Stimulated activated naive CD8-positive, alpha-beta T cell treated with anti-CD3 and anti-CD28 coated beads, Interleukin-15, Interleukin-2, amounts not matched to agents 100 ng/mL and 50 ng/mL, for 24 hours (primary cell): ENCODE measurements at regions not wholly inside any gene's neighbourhood (a gene's known extent, or its start where the extent isn't known, plus 50 kb on each side); places are given as distances from the start of the nearest gene placed in this dataset.

Experiments used
- H3K27ac Mint-ChIP-seq: one replicate; pipeline ENCODE4 v1.8.0; 2021; ENCODE audit warnings: mild to moderate bottlenecking, mixed read lengths
- H3K27me3 Mint-ChIP-seq: one replicate; pipeline ENCODE4 v1.8.0; 2021; ENCODE audit warnings: mixed read lengths
- H3K36me3 Mint-ChIP-seq: one replicate; pipeline ENCODE4 v1.8.0; 2021; ENCODE audit warnings: low read depth, mixed read lengths
- H3K4me1 Mint-ChIP-seq: one replicate; pipeline ENCODE4 v1.8.0; 2021; ENCODE audit warnings: low read depth, mixed read lengths
- H3K4me3 Mint-ChIP-seq: one replicate; pipeline ENCODE4 v1.8.0; 2021; ENCODE audit warnings: mild to moderate bottlenecking, mixed read lengths
- H3K9me3 Mint-ChIP-seq: one replicate; pipeline ENCODE4 v1.8.0; 2021; ENCODE audit warnings: mixed read lengths

DNA sequence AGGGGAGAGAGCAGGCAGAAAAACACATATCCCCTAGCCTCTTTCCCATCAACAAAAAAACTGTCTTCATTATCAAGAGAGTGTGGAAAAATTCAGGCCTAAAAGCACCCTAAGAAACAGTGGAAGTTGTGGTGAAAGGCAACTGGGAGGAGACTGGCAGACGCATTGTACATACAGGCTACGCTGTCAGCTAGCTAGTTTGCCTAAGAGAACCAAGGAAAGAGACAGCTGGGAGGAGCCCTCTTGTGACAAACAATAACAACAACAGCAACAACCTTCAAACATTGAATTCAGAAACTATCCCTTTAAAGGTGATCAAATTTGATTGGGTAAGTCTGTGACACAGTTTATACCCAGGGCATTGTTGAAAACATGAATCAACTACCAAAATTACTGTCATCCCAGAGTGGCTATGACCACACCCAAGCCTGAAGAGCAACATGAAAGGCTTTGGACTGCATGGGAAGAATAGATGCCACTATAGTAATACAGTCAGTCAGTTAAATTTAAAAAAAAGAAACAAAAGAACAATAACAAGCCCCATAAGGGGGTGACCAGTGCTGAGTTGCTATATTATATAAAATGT is 88.9 kb upstream of the CRIM1 start:
- H3K9me3 Mint-ChIP-seq = peaks cover 18% of the 10 kb centered on the region
- H3K27ac Mint-ChIP-seq = no peak overlapping the region
- no peak overlapping the region for H3K4me3 Mint-ChIP-seq
- H3K36me3 Mint-ChIP-seq = peaks cover 7% of the 10 kb centered on the region
- peaks cover 4% of the 10 kb centered on the region for H3K27me3 Mint-ChIP-seq
- H3K4me1 Mint-ChIP-seq = peaks cover 4% of the 10 kb centered on the region

DNA sequence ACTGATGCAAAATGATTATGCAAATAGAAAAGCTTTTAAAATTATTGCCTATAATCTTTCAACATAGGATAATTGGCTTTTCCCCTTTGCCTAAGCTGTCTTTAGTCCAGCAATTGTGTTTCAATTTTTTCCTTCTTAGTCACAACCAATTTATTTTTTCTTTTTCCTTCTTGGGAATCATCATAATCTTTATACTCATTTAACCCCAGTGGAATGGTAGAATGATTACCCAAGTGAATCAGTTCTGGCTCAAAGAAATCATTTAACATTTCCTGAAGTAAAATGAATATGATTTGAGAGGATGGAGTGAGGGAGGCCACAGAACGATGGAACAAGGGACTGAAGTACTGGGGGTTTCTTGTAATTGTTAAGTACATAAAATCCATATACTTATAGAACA is 93.0 kb upstream of the CRIM1 start:
- Mint-ChIP-seq H3K27me3 (peaks cover 4% of the 10 kb centered on the region), H3K27ac (no peak overlapping the region), H3K36me3 (peaks cover 7% of the 10 kb centered on the region), H3K4me1 (no peaks in the 10 kb centered on the region), H3K4me3 (no peak overlapping the region), H3K9me3 (peaks cover 18% of the 10 kb centered on the region)

DNA sequence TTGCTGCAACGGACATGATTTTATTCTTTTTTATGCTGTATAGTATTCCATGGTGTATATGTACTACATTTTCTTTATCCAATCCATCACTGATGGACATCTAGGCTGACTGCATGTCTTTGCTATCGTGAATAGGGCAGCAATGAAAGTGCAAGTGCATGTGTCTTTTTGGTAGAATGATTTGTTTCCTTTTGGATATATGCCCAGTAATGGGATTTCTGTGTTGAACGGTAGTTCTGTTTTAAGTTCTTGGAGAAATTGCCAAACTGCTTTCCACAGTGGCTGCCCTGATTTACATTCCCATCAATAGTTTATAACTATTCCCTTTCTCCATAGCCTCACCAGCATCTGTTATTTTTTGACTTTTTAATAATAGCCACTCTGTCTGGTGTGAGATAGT is 99.7 kb upstream of the CRIM1 start:
- Mint-ChIP-seq H3K36me3 (no peaks in the 10 kb centered on the region), H3K27ac (no peak overlapping the region), H3K4me3 (no peak overlapping the region), H3K9me3 (no peaks in the 10 kb centered on the region), H3K4me1 (no peaks in the 10 kb centered on the region), H3K27me3 (peaks cover 21% of the 10 kb centered on the region)

DNA sequence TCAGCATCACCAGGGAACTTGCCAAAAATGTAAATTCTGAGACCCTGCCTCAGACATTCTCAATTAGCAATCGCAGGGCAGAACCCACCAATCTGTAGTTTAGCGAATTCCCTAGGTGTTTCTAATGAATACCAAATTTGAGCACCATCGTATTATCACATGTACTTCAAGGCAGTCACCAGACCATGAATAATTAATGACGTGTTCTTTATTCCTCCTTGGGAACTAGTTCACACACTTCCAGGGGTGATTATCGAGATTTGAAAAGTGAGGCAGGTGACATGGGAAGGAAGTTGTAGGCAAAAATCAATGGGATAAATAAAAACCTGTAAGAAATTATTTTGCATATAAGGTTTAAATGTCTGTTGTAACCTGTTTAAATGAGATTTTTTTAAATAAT is 102.5 kb upstream of the CRIM1 start:
- no peak overlapping the region for H3K27ac Mint-ChIP-seq
- peaks cover 20% of the 10 kb centered on the region for H3K27me3 Mint-ChIP-seq
- peaks cover 5% of the 10 kb centered on the region for H3K9me3 Mint-ChIP-seq
- peaks cover 4% of the 10 kb centered on the region for H3K36me3 Mint-ChIP-seq
- H3K4me3 Mint-ChIP-seq = no peak overlapping the region
- H3K4me1 Mint-ChIP-seq = peaks cover 10% of the 10 kb centered on the region

DNA sequence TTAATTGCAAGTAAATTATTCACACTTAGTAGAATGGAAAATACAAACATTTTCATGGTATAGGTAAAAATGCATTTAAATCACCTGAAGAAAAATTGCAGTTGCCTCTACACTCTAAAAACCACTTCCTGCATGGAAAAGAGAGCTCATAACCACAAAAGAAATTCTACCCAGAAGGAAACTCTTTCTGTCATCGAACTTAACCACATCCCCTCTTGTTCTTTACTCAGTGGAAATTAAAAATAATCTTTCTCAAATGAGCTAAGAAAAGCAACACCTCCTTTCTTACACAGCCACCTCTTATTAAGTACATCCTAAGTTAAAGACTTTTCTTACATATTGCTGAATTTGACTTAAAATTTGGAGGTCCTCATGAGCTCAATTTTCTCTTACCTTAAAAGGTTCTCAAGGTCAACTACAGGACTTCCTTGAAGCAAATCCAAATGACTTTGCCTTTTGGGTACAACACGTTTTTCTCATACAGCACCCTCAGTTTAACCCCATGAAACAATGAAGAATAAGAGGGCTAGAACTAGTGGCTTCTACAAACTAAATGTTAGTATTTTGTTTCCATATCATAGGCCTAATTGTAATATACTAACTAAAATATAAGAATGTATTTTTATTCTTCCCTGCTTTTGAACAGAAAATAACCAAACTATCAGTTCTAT is 109.1 kb upstream of the CRIM1 start:
- peaks cover 75% of the 10 kb centered on the region for H3K4me1 Mint-ChIP-seq
- H3K4me3 Mint-ChIP-seq = peak overlapping the region; percentile 73

DNA sequence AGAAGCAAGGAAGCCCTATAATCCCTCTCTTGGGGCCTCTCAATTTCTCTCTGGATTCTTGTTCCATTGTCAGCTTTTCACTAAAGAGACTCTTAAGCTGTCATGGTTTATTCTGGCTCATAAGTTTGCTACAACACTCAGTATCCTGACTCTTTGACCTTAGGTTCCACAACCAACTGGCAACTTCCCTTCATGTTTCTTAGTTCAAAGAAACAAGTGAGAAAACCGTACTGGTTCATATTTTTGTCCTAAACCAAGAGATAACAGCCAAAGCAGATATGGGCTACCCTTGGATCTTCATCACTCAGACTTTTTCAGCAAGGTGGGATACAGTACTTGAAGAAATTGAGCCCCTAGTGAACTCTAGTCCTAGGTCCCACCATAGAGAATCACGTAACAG is 109.9 kb upstream of the CRIM1 start:
- peak overlapping the region; percentile 6 for H3K4me3 Mint-ChIP-seq
- H3K36me3 Mint-ChIP-seq = peaks cover 23% of the 10 kb centered on the region
- H3K9me3 Mint-ChIP-seq = peaks cover 5% of the 10 kb centered on the region
- peaks cover 83% of the 10 kb centered on the region for H3K4me1 Mint-ChIP-seq
- H3K27ac Mint-ChIP-seq = peak overlapping the region; percentile 96
- peaks cover 7% of the 10 kb centered on the region for H3K27me3 Mint-ChIP-seq

More for the DNA sequence above, 109.1 kb upstream of the CRIM1 start:
- H3K27ac Mint-ChIP-seq = peak overlapping the region; percentile 96
- H3K9me3 Mint-ChIP-seq = peaks cover 5% of the 10 kb centered on the region
- peaks cover 23% of the 10 kb centered on the region for H3K36me3 Mint-ChIP-seq
- peaks cover 7% of the 10 kb centered on the region for H3K27me3 Mint-ChIP-seq

DNA sequence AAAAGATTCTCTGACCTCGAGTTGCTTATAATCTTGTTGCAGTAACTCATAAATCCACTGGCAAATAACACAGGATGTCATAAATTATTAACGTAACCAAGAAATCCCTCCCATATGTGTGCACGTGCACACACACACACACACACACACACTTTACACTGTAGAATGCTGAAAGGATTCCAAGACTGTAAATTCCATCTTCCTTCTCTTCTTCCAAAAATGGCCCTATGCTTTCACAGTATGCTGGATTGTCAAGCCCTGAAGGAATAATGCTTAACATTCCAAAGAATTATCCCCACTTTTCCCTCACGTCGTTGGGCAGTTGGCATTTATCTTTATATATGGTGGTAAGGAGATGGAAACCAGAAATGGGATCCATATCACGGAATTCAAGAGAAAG is 117.5 kb upstream of the CRIM1 start:
- Mint-ChIP-seq H3K27ac (no peak overlapping the region), H3K4me3 (no peak overlapping the region), H3K4me1 (peaks cover 61% of the 10 kb centered on the region), H3K27me3 (peaks cover 4% of the 10 kb centered on the region), H3K9me3 (peaks cover 13% of the 10 kb centered on the region), H3K36me3 (peaks cover 10% of the 10 kb centered on the region)

DNA sequence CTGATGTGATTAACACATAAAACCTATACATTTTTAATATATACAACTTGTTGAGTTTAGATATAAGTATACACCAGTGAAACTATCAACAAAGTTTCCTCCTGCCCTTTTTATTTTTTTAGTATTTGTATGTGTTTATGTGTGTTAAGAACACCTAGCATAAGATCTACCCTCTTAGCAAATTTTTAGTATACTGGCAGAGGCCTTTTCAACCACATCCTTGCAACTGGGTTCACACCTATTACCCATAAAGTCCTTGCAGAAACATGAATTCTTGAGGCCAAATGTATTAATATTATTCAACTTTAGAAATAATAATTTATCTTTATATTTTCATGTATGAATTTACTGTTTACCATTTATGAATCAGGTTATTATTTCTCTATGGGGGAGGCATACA is 119.7 kb upstream of the CRIM1 start:
- Mint-ChIP-seq H3K4me1 (peaks cover 39% of the 10 kb centered on the region), H3K4me3 (no peak overlapping the region)

DNA sequence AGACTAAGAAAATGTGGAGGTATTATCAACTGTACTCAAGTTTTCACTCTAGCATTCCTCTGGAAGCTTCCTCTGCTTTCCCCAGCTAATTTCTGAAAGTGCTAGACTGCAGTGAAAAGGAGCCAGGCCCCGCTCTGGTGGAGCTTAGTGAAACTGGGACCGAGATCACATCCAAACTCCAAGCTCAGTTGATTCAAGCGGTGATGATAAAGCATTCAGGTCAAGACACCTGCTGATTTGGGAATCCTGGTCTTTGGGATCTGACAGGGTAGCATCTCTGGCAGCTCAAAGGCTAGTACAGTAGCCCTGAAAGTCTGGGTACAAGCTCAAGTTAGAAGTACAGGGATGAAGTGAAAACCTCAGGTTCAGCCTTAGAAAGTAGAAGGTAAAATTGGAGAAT is 120.2 kb upstream of the CRIM1 start:
- Mint-ChIP-seq H3K4me1 (peaks cover 35% of the 10 kb centered on the region), H3K4me3 (no peak overlapping the region), H3K36me3 (peaks cover 10% of the 10 kb centered on the region), H3K27me3 (peaks cover 4% of the 10 kb centered on the region), H3K27ac (no peak overlapping the region), H3K9me3 (peaks cover 13% of the 10 kb centered on the region)

More for the DNA sequence above, 119.7 kb upstream of the CRIM1 start:
- Mint-ChIP-seq H3K27me3 (peaks cover 4% of the 10 kb centered on the region), H3K27ac (no peak overlapping the region), H3K9me3 (peaks cover 13% of the 10 kb centered on the region), H3K36me3 (peaks cover 10% of the 10 kb centered on the region)

DNA sequence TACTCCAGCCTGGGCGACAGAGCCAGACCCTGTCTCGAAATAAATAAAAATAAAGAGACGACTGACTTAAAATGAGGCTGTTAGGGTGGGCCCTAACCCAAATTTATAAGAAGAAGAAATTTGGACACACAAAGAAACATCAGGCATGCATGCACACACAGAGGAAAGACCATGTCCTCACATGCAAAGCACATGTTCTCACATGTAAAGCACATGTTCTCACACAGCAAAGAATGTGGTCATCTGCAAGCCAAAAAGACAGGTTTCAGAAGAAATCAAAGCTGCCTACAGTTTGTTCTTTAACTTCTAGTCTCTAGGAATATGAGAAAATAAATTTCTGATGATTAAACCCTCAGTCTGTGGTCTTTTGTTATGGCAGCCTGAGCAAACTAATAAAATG is 132.3 kb upstream of the CRIM1 start:
- H3K9me3 Mint-ChIP-seq = no peaks in the 10 kb centered on the region
- no peak overlapping the region for H3K4me3 Mint-ChIP-seq
- H3K36me3 Mint-ChIP-seq = no peaks in the 10 kb centered on the region
- peaks cover 3% of the 10 kb centered on the region for H3K27me3 Mint-ChIP-seq
- no peaks in the 10 kb centered on the region for H3K4me1 Mint-ChIP-seq
- H3K27ac Mint-ChIP-seq = no peak overlapping the region

DNA sequence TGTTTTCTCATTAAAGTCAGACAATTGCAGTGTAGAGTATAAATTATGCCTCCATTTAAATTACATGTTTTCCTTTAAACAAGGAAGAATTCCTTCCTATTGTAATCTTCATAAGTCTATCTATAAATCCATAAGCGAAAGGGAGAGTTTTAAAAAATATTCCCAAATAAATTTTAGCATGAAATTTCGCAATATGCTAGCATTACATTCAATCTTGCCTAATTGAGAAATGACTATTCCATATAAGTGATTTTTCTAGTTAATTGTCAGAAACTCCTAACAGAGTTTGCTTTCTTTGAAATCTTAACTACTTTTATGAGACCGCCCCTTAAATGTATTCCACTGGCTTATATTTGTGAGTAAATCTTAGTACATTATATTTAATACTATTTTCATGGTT is 133.1 kb upstream of the CRIM1 start:
- no peak overlapping the region for H3K4me3 Mint-ChIP-seq
- H3K36me3 Mint-ChIP-seq = no peaks in the 10 kb centered on the region
- H3K27me3 Mint-ChIP-seq = peaks cover 3% of the 10 kb centered on the region
- no peaks in the 10 kb centered on the region for H3K9me3 Mint-ChIP-seq
- H3K4me1 Mint-ChIP-seq = no peaks in the 10 kb centered on the region
- H3K27ac Mint-ChIP-seq = no peak overlapping the region

DNA sequence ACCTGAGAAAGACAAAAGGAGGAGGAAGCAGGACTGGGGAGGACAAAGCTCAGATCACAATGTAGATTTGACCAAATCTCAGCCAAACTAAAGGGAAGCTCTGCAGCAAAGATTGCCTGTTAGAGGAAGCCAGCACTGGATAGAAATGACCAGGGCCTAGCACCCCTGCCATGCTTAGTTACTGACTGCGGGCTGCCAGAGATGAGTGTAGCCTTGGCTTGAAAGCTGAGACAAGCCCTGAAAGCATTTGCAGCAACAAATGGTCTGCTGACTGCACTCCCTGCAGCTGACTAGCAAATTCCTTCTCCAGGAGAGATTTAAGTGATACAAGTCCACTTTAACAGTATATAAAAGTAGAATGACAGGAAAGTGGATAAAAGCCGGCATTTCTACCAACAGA is 140.9 kb upstream of the CRIM1 start:
- H3K9me3 Mint-ChIP-seq = peaks cover under 1% of the 10 kb centered on the region
- no peak overlapping the region for H3K4me3 Mint-ChIP-seq
- H3K36me3 Mint-ChIP-seq = no peaks in the 10 kb centered on the region
- no peaks in the 10 kb centered on the region for H3K4me1 Mint-ChIP-seq
- no peak overlapping the region for H3K27ac Mint-ChIP-seq
- H3K27me3 Mint-ChIP-seq = no peaks in the 10 kb centered on the region

DNA sequence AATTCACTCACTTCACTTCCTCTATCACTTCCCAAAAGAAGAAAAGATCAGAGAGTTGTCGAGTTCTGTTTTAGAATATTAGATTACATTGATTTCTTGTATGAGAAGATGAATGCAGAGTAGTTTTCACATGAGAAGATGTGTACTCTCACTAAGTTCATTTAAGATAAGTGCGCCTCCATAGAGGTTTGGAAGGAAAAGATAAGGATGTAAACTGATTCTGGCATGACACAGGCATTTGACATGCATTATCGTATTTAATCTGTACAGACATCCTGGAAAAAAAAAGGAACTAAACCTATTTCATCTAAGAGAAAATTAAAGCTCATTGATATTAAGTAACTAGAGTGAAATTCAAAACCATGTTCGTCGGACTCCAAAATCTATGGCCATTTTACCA is 152.2 kb upstream of the CRIM1 start:
- Mint-ChIP-seq H3K36me3 (no peaks in the 10 kb centered on the region), H3K27me3 (no peaks in the 10 kb centered on the region), H3K4me1 (no peaks in the 10 kb centered on the region), H3K27ac (no peak overlapping the region), H3K9me3 (peaks cover 24% of the 10 kb centered on the region), H3K4me3 (no peak overlapping the region)

DNA sequence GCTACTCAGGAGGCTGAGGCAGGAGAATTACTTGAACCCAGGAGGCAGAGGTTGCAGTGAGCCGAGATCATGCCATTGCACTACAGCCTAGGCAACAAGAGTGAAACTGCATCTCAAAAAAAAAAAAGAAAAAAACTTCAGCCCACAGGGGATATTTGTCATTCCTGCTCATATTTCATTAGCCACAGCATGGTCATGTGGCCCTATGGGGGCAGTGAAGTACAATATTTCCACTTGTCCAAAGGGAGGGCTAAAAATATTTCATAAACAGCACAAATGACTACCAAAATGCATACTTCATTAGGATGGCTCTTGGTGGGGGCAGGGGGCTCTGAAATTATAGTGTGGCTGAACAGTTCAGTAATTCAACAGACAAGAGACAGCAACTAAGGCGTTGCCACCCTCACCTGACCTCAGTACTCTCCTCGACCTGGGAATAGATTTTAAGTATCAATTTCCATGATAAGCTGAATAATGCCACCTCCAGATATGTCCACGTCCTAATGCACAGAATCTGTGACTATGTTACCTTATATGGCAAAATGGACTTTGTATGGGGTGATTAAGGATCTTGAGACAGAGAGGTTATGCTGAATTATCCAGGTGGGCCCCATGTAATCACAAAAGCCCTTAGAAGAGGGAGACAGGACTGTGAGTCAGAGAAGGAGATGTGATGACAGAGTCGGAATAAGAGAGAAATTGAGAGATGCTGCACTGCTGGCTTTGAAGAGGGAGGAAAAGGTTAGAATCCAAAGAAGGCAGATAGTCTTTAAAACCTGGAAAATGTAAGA is 158.2 kb upstream of the CRIM1 start:
- no peaks in the 10 kb centered on the region for H3K27me3 Mint-ChIP-seq
- H3K4me3 Mint-ChIP-seq = no peak overlapping the region
- H3K36me3 Mint-ChIP-seq = no peaks in the 10 kb centered on the region
- H3K4me1 Mint-ChIP-seq = no peaks in the 10 kb centered on the region
- H3K27ac Mint-ChIP-seq = no peak overlapping the region
- H3K9me3 Mint-ChIP-seq = peaks cover 19% of the 10 kb centered on the region

DNA sequence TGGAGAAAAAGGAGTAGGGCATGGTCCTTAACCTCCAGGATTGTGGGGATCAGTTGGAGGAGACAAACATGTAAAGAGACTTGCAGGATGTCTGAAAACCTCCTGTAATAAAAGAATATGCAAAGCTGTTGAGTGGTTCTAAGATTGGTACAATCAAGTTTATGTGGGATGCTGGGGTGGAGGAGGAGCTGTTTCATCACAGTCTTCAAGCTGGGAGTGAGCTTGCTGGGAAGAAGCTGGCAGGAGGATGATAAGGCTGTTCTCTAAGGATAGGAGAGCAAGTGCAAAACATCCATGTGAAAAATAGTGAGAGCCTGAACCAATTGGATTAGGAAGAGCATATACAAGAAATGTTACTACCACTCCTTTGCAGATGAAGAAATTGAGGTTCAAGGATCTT is 161.9 kb upstream of the CRIM1 start:
- Mint-ChIP-seq H3K4me3 (no peak overlapping the region), H3K27me3 (no peaks in the 10 kb centered on the region), H3K9me3 (no peaks in the 10 kb centered on the region), H3K27ac (no peak overlapping the region), H3K4me1 (no peaks in the 10 kb centered on the region), H3K36me3 (no peaks in the 10 kb centered on the region)
